ENCODE measurements at regions not wholly inside any gene's neighbourhood (a gene's known extent, or its start where the extent isn't known, plus 50 kb on each side); places are given as distances from the start of the nearest gene placed in this dataset.

DNA sequence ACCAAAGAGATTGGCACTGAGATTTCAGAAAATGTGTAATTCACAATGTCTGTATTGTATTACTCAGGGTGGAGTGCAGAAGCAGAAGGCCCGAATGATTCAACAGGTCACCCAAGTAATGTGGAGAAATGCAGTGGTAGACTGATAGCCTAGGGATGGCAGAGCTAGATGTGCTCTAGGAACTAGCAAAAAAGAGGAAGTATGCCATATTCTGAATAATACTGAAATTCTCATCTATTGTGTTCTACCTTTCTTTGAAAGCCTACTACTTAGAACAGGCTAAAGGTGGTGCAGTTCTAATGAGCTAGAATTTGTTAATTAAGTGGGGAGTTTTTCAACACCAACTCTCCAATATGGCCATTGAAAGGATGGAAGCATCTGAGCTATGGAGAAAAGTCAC lies 1449.8 kb upstream of the MIR17HG start:
- TF ChIP-seq, protein P1, sequence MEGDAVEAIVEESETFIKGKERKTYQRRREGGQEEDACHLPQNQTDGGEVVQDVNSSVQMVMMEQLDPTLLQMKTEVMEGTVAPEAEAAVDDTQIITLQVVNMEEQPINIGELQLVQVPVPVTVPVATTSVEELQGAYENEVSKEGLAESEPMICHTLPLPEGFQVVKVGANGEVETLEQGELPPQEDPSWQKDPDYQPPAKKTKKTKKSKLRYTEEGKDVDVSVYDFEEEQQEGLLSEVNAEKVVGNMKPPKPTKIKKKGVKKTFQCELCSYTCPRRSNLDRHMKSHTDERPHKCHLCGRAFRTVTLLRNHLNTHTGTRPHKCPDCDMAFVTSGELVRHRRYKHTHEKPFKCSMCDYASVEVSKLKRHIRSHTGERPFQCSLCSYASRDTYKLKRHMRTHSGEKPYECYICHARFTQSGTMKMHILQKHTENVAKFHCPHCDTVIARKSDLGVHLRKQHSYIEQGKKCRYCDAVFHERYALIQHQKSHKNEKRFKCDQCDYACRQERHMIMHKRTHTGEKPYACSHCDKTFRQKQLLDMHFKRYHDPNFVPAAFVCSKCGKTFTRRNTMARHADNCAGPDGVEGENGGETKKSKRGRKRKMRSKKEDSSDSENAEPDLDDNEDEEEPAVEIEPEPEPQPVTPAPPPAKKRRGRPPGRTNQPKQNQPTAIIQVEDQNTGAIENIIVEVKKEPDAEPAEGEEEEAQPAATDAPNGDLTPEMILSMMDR (IDR thresholded peaks at IDR 0.05), result no peak
- TF ChIP-seq EP300 (IDR thresholded peaks at IDR 0.05; ENCODE audit: low read depth), result no peak
- no peak for TF ChIP-seq POLR2A (IDR thresholded peaks at IDR 0.05)
- TF ChIP-seq POLR2AphosphoS5 (IDR thresholded peaks at IDR 0.05), result no peak
